HG03439 (cell line): ENCODE measurements at regions not wholly inside any gene's neighbourhood (a gene's known extent, or its start where the extent isn't known, plus 50 kb on each side); places are given as distances from the start of the nearest gene placed in this dataset.
A peak's percentile ranks its signal among the peaks of the same experiment; 100 is the strongest.
"Not testable (repeated sequence)": the region's sequence is repeated elsewhere in the genome, so short reads cannot be mapped to it uniquely, and the experiment has no call there.

Experiments
- ATAC-seq: cut with Tn5 transposase; IDR thresholded peaks from one replicate; pipeline ENCODE4 v1.9.1; 2021; ENCODE audit warnings: mild to moderate bottlenecking, moderate library complexity; ENCODE audit not compliant: unreplicated experiment

- no peak for ATAC-seq
These were observed 148.5 kb upstream of the ATXN1 start for GRCh38 chr6:16909658-16910360.

GRCh38 chr6:16907991-16908390 lies 146.7 kb upstream of the ATXN1 start:
- ATAC-seq = no peak

- ATAC-seq = peak; percentile 76
These were observed 143.7 kb upstream of the ATXN1 start for GRCh38 chr6:16904957-16905356.

DNA sequence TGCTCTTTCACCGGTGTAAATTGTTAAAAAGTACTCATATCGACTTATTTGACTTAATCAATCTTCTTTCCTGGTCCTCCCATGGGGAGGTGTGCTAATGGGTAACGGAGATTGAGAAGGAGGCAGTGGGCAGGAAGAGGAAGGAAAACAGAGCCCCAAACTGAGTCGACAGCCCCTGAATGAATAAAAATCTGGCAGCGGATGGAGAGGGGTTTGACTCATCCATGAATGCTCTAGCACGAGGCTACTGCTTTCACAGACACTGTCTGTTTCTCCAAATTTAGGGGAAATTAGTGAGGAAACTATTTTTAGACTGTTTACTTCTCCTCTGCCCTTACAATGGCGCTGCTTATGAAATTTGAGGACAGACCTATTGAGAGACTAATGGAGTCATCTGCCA lies 142.2 kb upstream of the ATXN1 start:
- no peak for ATAC-seq

DNA sequence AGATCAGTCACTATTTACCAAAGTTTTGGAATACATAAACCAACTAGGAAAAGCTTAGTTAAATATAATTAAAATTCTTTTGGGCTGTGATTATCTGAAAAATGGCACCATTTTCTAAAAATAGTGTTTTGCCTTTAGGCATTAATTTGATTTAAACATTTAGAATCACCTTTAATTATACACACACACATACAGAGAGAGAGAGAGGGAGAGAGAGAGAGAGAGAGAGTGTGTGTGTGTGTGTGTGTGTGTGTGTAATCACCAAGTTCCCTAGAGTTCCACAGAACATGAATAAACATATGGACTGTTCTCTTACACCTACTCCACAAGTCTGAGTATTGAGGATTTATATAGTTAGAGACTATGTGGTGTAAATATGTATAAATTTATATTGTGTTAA lies 141.2 kb upstream of the ATXN1 start:
- no peak for ATAC-seq

GRCh38 chr6:16901782-16902181 lies 140.5 kb upstream of the ATXN1 start:
- ATAC-seq = no peak

DNA sequence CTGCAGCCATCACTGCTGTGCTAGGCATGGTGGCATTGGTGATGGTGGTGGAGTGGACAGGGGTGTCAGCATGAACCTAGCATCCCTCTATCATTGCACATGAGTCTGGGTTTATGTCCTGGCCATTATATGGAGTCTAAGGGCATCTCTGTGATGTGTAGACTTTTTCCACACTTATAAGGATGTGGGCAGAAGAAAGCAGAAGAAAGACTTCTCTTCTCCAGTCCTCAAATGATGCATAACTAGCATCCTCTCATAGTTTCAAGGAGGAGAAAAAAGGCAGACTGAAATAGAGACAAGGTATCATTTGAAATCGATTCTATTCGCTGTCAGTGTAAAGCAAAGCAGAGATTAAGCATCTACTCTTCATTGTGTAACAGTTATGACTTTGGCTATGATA lies 140.0 kb upstream of the ATXN1 start:
- ATAC-seq = no peak

DNA sequence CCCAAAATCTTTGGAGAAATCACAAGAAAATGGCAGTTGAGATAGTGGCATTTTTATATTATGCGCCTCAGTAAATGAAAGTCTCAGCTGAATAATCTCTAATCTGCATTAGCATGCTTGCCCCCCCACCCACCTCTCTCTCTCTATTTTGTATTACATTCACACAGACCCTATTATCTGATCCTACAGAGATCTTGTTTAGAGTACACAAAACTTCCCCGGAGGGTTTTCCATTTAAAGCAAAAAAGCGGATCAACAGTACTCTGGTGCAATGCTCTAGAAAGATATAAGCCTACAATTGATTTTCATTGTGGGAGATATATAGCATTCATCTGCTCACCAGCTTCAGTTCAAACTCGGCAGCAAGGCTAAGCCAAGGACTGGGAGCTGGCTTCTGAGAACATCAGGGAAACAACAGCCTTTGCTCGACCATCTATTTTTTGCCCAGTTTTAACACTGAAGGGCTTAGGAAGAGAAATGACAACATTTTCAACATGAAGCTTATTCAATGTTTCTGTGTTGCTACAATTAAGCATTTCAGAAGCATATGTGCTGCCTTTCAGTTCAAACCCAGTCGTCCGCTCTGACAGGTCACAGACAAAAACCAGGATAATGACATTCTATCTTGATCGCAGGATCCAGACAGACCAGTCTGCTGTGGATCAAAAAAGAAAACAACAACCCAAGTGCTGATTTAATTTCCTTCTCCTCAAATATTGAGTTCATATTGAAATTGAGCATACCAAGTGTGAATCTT lies 137.6 kb upstream of the ATXN1 start:
- no peak for ATAC-seq

- ATAC-seq = no peak
These were observed 136.4 kb upstream of the ATXN1 start for GRCh38 chr6:16897669-16898068.

DNA sequence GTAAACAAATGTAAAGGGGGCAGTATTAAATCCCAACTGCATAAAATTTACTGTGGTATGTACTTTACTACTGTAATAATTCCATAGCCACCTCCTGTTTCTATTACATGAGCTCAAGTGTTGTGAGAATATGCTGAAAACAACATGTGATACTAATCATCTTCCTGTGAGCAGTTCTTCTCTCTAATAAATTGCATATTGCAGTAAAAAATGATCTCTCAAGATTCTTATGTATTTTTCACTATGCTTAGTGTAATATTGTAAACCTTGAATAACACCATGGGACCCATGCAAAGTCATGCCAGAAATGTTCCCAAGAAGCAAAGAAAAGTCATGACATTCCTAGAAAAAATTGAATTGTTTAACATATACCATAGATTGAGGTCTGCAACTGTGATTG lies 133.0 kb upstream of the ATXN1 start:
- ATAC-seq = no peak

DNA sequence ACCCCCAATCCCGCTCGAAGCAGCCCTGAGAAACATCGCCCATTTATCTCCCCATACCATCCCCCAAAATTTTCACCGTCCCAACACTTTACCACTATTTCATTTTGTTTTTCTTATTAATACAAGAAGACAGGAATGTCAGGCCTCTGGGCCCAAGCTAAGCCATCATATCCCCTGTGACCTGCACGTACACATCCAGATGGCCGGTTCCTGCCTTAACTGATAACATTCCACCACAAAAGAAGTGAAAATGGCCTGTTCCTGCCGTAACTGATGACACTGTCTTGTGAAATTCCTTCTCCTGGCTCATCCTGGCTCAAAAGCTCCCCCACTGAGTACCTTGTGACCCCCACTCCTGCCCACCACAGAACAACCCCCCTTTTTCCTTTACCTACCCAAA lies 129.8 kb upstream of the ATXN1 start:
- ATAC-seq = not testable (repeated sequence)

DNA sequence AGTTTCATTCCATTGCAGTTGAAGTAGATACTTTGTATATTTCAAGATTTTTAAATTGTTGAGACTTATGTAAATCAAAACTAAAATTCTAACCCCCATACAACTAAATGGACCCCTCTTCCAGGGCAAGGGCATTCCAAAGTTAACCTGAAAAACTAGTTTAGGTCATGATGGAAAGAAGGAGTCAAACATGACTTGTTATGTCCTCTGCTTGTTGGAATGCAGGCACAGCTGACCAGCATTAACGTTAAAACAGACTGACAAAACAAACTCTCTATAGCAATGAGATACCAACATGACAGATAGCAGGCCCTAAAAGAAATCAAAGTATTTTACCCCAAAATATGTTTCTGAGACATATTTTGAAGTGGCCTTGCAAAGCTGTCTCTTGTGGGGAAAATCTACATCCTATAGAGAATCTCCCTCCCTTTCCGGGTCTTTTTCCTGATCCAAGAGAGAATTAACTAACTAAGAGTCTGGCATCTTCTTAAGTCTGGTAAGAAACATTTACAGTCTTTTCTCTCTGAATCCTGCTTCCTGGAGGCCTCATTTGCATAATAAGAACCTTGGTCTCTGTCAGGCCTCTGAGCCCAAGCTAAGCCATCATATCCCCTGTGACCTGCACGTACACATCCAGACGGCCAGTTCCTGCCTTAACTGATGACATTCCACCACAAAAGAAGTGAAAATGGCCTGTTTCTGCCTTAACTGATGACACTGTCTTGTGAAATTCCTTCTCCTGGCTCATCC lies 124.3 kb upstream of the ATXN1 start:
- no peak for ATAC-seq

- no peak for ATAC-seq
These were observed 123.3 kb upstream of the ATXN1 start for GRCh38 chr6:16884526-16884925.

DNA sequence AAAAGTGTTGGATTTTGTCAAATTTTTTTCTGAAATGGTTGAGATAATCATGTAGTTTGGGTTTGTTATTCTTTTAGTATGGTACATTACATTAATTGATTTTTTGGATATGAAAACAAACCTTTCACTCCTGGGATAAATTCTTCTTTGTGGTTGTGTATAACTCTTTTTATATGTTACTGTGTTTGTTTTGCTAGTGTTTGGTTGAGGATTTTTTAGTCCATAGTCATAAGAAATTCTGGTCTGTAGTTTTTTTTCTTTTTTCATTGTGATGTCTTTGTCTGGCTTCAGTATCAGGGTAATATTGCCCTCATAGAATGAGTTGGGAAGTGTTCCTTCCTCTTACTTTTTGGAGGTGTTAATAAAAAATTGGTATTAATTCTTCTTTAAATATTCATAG lies 122.2 kb upstream of the ATXN1 start:
- no peak for ATAC-seq

DNA sequence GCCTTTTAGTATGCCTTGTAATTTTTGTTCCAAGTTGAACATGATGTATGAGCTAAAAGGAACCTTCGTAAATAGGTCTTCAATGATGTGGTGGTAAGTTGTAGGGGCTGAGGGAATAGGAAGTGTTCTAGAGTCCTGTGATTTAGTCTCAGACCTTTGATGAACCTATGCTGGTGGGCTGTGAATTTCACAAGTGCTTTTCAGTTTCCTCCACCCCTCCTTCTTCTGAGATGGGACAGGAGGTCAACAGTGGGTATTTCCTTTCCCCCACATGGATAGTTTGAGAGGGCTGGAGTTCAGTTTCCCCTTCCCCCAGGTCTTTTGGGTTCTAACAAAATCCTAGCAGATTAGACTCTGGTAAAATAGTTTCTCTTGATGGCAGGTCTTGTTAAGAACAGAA lies 121.0 kb upstream of the ATXN1 start:
- no peak for ATAC-seq

- not testable (repeated sequence) for ATAC-seq
These were observed 115.6 kb upstream of the ATXN1 start for GRCh38 chr6:16876852-16877251.

DNA sequence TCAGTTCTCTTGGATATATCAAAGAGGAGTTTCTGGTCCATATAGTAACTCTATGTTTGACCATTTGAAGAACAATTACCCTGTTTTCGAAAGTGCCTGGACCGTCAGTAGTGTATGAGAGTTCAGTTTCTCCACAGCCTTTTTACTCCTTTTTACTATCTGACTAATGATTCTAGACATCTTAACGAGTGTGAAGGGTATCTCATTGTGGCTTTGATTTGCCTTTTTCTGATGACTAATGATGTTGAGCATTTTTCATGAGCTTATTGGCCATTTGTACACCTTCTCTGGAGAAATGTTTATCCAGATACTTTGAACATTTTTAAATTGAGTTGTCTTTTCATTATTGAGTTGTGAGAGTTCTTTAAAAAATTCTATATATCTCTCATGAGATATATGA lies 114.9 kb upstream of the ATXN1 start:
- ATAC-seq = no peak

DNA sequence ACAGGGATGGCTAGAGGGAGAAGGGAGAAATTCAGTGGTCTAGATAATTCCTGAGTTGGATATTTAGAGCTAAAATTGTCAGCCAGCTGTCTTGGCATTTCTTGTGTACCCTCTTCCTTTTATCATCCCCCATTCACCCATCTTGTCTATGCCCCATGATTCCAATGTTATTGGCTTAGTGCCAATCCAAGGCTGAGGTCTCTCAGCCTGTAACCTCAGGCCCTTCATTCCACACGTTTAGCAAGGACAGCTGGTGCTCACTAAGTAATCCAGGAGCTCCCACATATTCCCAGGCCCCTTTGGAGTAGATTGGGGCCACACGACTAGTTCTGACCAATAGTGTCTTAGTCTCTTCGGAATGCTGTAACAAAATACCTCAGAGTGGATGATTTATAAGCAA lies 112.4 kb upstream of the ATXN1 start:
- ATAC-seq = no peak

DNA sequence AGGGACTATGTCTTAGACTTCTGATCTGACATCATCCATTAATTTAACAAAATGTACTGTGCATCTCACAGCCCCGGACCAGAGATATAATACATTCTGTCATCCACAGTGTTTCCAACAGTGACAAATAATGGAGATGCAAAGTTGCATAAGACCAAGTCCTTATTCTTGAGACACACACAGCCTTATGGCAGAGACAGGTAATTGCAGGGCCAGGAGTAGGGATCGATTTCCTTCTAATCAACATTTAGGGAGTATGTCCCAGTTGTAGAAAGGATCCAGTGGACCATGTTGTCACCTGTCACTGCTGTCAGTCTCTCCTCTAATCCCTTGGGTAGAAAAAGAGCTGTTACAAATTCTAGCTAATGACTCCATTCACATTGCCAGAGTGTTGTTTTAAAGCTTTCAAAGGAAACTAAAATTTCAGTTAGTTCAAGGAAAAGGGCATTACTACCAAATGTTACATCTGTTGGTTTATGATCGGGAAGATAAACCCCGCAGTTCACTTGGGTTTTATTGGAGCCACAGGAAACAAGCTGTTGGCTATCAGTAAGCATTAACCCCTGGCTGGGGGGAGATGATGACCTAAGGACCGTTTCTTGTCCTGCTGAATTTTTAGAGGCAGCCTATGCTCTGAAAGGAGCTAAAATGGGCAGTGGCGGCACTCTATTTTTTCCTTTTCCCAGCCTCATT lies 111.4 kb upstream of the ATXN1 start:
- no peak for ATAC-seq

DNA sequence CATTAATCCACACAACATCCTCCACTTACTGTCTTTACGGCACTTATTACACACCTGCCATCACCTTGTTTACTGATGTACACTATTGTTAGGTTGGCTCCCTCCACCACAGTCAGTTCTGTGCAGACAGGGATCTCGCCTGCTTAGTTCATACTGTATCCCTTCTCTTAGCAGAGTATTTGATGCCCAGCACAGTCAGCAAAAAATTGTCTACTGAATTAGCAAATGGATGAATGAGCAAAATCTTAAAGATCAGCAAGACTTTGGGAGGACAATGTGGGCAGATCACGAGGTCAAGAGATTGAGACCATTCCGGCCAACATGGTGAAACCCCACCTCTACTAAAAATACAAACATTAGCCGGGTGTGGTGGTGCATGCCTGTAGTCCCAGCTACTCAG lies 109.8 kb upstream of the ATXN1 start:
- ATAC-seq = no peak

GRCh38 chr6:16868968-16869367 lies 107.7 kb upstream of the ATXN1 start:
- ATAC-seq = no peak
